SK-N-DZ (cell line): ENCODE measurements at regions not wholly inside any gene's neighbourhood (a gene's known extent, or its start where the extent isn't known, plus 50 kb on each side); places are given as distances from the start of the nearest gene placed in this dataset.
"Not testable (repeated sequence)": the region's sequence is repeated elsewhere in the genome, so short reads cannot be mapped to it uniquely, and the experiment has no call there.

ENCODE experiments used
- DNase-seq: peaks from one replicate; pipeline ENCODE4 v3.0.0-alpha.2; 2015; ENCODE audit warnings: low spot score

DNA sequence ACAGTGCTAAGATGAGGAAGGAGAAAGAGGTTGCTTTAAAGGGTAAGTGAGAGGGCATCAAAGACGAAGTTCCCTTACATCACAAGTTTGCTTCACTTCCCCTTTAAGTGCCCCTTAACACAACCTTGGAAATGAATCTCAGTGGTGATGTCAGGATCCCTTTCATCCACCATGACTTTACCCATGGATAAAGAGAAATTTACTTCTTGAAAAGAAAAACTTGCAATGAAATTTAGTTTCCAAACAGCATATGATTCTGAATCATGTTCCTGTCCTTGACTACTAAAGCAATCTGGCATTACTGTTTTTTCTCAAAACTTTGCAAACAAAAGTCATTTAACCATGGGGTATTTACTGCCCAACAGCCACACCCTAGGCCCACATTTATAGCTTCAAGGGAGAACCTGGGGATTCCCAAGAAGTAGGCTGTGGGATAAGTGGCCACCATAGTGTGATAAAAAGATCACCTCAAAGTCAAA, 135.9 kb downstream of the ITGB8 start:
- DNase-seq, result no peak

GRCh38 chr7:20470082-20470481, 139.4 kb downstream of the ITGB8 start:
- no peak for DNase-seq

DNA sequence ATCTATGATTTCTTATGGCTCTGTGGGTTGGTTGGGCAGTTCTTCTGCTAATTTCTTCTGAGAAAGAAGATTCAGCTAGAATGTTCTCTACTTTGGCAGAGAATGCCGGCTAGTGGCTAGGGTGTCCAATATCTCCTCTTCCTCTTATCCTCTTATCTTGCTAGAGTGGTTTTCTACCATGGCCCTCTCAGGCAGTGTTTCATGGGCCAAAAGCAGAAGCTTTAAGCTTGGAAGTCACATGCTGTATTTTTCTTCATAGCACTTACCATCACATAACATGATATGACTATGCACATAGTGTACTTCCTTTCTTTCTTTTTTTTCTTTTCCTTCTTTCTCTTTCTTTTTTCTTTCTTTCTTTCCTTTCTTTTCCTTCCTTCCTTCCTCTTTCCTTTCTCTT, 140.0 kb downstream of the ITGB8 start:
- no peak for DNase-seq

- DNase-seq, result no peak
Observed at GRCh38 chr7:20474249-20474648, 141.2 kb upstream of the ABCB5 start.

GRCh38 chr7:20475756-20476155, 139.7 kb upstream of the ABCB5 start:
- DNase-seq, result no peak

- no peak for DNase-seq
Observed at GRCh38 chr7:20477067-20477466, 138.4 kb upstream of the ABCB5 start.

DNA sequence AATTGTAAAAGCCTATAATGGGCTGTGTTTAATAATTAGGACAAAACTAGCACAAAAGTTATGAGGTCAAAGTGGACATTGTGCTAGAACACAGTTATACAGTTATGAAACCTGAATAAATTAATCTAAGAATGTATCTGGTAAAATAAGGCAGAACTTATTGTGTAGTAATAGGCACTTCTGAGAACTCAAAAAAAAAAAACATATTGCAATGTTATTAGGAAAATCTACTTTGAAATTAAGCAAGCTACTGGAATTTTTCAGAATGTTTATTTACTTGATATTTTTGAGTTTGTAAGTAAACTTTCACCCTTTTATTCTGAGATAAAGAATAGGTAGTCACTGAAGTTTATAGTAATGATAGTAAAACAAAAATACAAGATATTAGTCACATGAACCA, 135.8 kb upstream of the ABCB5 start:
- no peak for DNase-seq

GRCh38 chr7:20482071-20482470, 133.4 kb upstream of the ABCB5 start:
- no peak for DNase-seq

DNA sequence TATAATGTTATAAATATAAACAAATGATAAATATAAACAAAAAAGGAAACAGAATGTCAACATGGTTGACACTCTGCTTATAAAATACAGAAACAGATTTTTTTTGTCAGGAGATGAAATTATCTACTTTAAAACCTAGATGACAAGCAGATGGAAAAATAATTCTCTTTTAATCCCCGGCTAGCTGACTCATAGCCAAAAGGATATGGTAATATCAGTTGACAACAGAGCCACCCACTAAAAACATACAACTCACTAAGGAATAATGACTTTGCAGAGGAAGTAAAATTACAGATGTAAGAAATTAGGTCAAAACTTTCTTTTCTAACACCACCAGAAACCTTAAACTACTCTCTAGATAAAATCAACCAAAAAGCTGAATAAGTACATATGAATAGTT, 131.1 kb upstream of the ABCB5 start:
- DNase-seq, result no peak

- no peak for DNase-seq
Observed at GRCh38 chr7:20488850-20489249, 126.6 kb upstream of the ABCB5 start.

GRCh38 chr7:20491284-20491683, 124.2 kb upstream of the ABCB5 start:
- DNase-seq, result no peak

DNA sequence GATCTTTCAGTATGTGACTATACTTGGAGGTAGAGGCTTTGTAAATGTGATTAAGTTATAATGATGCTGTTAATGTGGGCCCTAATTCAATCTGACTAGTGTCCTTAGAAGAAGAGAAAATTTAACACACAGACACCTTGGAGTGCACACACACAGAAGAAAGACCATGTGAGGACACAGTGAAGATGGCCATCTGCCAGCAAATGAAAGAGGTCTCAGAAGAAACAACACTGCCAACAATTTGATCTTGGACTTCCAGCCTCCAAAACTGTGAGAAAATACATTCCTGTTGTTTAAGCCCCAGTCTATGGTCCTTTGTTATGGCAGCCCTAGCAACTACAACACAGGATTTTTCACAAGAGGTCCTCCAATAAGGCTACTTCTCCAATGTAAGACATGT, 120.9 kb upstream of the ABCB5 start:
- peak; percentile 34 for DNase-seq

DNA sequence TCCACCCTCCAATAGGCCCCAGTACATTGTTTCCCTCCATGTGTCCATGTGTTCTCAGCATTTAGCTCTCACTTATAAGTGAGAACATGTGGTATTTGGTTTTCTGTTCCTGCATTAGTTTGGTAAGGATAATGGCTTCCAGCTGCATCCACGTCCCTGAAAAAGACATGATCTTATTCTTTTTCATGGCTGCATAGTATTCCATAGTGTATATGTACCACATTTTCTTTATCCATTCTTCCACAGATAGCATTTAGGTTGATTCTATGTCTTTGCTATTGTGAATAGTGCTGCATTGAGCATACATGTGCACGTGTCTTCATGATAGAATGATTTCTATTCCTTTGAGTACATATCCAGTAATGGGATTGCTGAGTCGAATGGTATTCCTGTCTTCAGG, 114.0 kb upstream of the ABCB5 start:
- not testable (repeated sequence) for DNase-seq

- DNase-seq, result no peak
Observed at GRCh38 chr7:20503278-20503950, 112.1 kb upstream of the ABCB5 start.

GRCh38 chr7:20504060-20504459, 111.4 kb upstream of the ABCB5 start:
- DNase-seq, result no peak

DNA sequence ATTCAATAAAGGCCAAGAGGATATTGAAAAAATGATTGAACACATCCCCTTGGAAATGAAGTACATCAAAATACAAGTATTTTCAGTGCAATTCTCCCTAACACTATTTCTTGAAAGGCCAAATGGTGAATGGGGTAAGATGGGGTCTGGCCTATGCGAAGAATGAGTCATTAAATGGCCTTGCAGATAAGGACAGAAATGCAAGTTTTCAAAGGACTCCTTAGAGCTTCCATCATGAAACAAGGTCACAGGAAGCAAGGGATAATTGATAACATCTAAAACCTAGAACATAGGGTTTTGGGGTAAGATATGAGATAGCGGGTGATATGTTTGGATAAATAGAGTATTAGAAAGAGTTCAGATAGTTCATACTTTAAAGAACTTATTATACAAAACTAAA, 109.3 kb upstream of the ABCB5 start:
- DNase-seq, result no peak

GRCh38 chr7:20507157-20507556, 108.3 kb upstream of the ABCB5 start:
- DNase-seq, result no peak

- DNase-seq, result no peak
Observed at GRCh38 chr7:20508109-20508508, 107.4 kb upstream of the ABCB5 start.

- DNase-seq, result peak; percentile 23
Observed at GRCh38 chr7:20509892-20510572, 105.4 kb upstream of the ABCB5 start.

DNA sequence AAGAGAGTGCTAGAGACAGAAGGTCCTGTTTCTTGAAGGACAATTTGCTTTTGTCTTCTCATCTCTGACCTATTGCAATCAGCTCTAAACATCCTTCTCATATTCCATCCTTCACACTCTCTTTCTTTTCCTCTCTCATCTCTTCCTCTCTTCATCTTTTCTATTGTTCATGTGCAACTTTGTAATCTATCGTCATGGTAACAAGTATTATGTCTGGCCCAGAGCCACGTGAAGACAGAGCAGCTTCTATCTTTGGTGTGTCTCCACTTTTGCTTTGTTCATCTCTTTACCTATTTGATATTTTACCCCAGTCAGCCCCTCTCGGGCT, 104.9 kb upstream of the ABCB5 start:
- DNase-seq, result no peak

DNA sequence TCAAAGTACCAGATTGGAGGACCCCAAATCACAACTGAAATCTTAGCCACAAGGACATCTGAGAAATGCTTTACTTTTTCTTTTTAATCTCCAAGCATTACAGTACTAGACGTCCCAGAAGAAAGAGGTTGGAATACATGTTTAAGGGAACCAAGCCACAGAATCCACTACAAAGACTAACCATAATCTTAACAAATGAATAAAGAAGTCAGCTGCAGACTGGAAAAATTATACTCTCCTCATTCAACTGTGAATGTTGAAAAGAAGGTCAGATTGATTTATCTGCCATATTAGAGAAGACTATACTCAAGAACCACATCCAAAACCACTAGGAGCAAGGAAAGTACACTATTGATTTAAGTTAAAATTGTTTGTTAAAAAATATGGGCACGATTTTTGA, 102.1 kb upstream of the ABCB5 start:
- DNase-seq, result no peak

DNA sequence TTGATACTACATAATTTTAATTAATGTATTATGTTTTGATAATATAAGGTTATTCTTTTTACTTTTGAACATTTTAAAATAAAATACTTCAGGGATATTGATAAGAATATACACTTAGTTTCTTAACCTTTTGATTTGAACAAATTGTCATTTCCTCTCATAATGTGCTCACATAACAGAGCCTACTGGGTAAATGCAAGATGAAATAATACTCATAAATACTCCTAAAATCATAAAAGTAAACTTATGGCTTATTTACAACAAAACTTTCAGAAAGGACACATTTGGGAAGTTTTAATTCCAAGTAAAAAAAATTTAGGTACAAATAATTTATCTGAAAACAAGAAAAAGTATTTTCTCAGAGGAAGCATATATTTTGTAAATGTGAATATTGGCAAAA, 101.6 kb upstream of the ABCB5 start:
- DNase-seq, result no peak

- DNase-seq, result peak; percentile 92
Observed at GRCh38 chr7:20514364-20514763, 101.1 kb upstream of the ABCB5 start.

- DNase-seq, result no peak
Observed at GRCh38 chr7:20519645-20520044, 95.8 kb upstream of the ABCB5 start.
